ENCODE measurements at regions not wholly inside any gene's neighbourhood (a gene's known extent, or its start where the extent isn't known, plus 50 kb on each side); places are given as distances from the start of the nearest gene placed in this dataset.

- peak; percentile 93 for DNase-seq
Measured at GRCh38 chr6:108779536-108780275, 68.5 kb upstream of the ARMC2 start.

GRCh38 chr6:108780784-108781183 lies 67.4 kb upstream of the ARMC2 start:
- no peak for DNase-seq

- DNase-seq: no peak
Measured at GRCh38 chr6:108781419-108782100, 66.7 kb upstream of the ARMC2 start.

- peak; percentile 77 for DNase-seq
Measured at GRCh38 chr6:108782179-108783041, 65.8 kb upstream of the ARMC2 start.

GRCh38 chr6:108785653-108786052 lies 62.6 kb upstream of the ARMC2 start:
- no peak for DNase-seq

GRCh38 chr6:108788416-108788815 lies 59.8 kb upstream of the ARMC2 start:
- DNase-seq: no peak

GRCh38 chr6:108789475-108789874 lies 58.7 kb upstream of the ARMC2 start:
- DNase-seq: no peak

- DNase-seq: no peak
Measured at GRCh38 chr6:108791700-108792099, 56.5 kb upstream of the ARMC2 start.

GRCh38 chr6:108793516-108794251 lies 54.5 kb upstream of the ARMC2 start:
- no peak for DNase-seq

- DNase-seq: no peak
Measured at GRCh38 chr6:108795122-108795521, 53.1 kb upstream of the ARMC2 start.

GRCh38 chr6:108795814-108796213 lies 52.4 kb upstream of the ARMC2 start:
- DNase-seq: no peak

GRCh38 chr6:108796875-108797274 lies 51.3 kb upstream of the ARMC2 start:
- peak; percentile 35 for DNase-seq

- no peak for DNase-seq
Measured at GRCh38 chr6:108797951-108798669, 50.1 kb upstream of the ARMC2 start.
